Neural crest cell (in vitro differentiated cells): ENCODE measurements at regions not wholly inside any gene's neighbourhood (a gene's known extent, or its start where the extent isn't known, plus 50 kb on each side); places are given as distances from the start of the nearest gene placed in this dataset.
"Not testable (repeated sequence)": the region's sequence is repeated elsewhere in the genome, so short reads cannot be mapped to it uniquely, and the experiment has no call there.

Experiments
- DNase-seq: peaks from one replicate; pipeline ENCODE4 v3.0.0; 2021; ENCODE audit warnings: low read depth, mixed read lengths, low spot score
- H3K27ac Mint-ChIP-seq: one replicate; pipeline ENCODE4 v1.8.0; 2021; ENCODE audit warnings: mild to moderate bottlenecking, mixed read lengths; ENCODE audit not compliant: unreplicated experiment
- H3K27me3 Mint-ChIP-seq: 2 replicates; pipeline ENCODE4 v1.8.0; 2021; ENCODE audit warnings: low read depth, mild to moderate bottlenecking, mixed read lengths
- H3K36me3 Mint-ChIP-seq: 2 replicates; pipeline ENCODE4 v1.8.0; 2021; ENCODE audit warnings: low read depth, mild to moderate bottlenecking, mixed read lengths
- H3K4me1 Mint-ChIP-seq: 2 replicates; pipeline ENCODE4 v1.8.0; 2021; ENCODE audit warnings: mixed read lengths
- H3K4me3 Mint-ChIP-seq: one replicate; pipeline ENCODE4 v1.8.0; 2021; ENCODE audit warnings: mild to moderate bottlenecking, mixed read lengths
- H3K9me3 Mint-ChIP-seq: 2 replicates; pipeline ENCODE4 v1.8.0; 2021; ENCODE audit warnings: mixed read lengths
- CTCF ChIP-seq: fragments of 200-600 bp; sonication (generic); conservative IDR thresholded peaks from 2 replicates; pipeline ENCODE4 v1.5.0; 2021; ENCODE audit warnings: antibody characterized with exemption, mild to moderate bottlenecking

- no peak for DNase-seq
- Mint-ChIP-seq H3K4me3 (no peak overlapping the region), H3K27ac (no peak overlapping the region), H3K27me3 (peaks cover 13% of the 10 kb centered on the region), H3K4me1 (peaks cover 7% of the 10 kb centered on the region), H3K9me3 (no peaks in the 10 kb centered on the region), H3K36me3 (no peaks in the 10 kb centered on the region)
- TF ChIP-seq CTCF, result no peak
Measured at GRCh38 chr1:29921741-29922140, 685.4 kb downstream of the PTPRU start.

- no peak for DNase-seq
- Mint-ChIP-seq H3K4me1 (peaks cover 2% of the 10 kb centered on the region), H3K4me3 (no peak overlapping the region), H3K27ac (no peak overlapping the region), H3K9me3 (no peaks in the 10 kb centered on the region), H3K27me3 (peaks cover 13% of the 10 kb centered on the region), H3K36me3 (no peaks in the 10 kb centered on the region)
- TF ChIP-seq CTCF, result no peak
Measured at GRCh38 chr1:29920784-29921183, 684.5 kb downstream of the PTPRU start.

GRCh38 chr1:29920316-29920715 is 684.0 kb downstream of the PTPRU start:
- no peak for DNase-seq
- Mint-ChIP-seq H3K27ac (no peak overlapping the region), H3K4me3 (no peak overlapping the region), H3K4me1 (no peaks in the 10 kb centered on the region), H3K36me3 (no peaks in the 10 kb centered on the region), H3K27me3 (peaks cover 14% of the 10 kb centered on the region), H3K9me3 (no peaks in the 10 kb centered on the region)
- no peak for TF ChIP-seq CTCF

DNA sequence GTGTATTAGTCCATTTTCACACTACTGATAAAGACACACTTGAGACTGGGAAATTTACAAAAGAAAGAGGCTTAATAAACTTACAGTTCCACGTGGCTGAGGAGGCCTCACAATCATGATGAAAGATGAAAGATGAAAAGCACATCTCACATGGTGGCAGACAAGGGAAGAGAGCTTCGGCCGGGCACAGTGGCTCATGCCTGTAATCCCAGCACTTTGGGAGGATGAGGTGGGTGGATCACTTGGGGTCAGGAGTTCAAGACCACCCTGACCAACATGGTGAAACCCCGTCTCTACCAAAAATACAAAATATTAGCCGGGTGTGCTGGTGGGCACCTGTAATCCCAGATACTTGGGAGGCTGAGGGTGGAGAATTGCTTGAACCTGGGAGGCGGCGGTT is 682.7 kb downstream of the PTPRU start:
- not testable (repeated sequence) for H3K9me3 Mint-ChIP-seq, H3K4me3 Mint-ChIP-seq

GRCh38 chr1:29916656-29917369 is 680.5 kb downstream of the PTPRU start:
- Mint-ChIP-seq H3K27me3 (peaks cover 14% of the 10 kb centered on the region), H3K4me1 (no peaks in the 10 kb centered on the region), H3K27ac (no peak overlapping the region), H3K9me3 (no peaks in the 10 kb centered on the region), H3K4me3 (no peak overlapping the region), H3K36me3 (no peaks in the 10 kb centered on the region)
- TF ChIP-seq CTCF, result no peak
- DNase-seq, result no peak

More for the DNA sequence above, 682.7 kb downstream of the PTPRU start:
- H3K27ac Mint-ChIP-seq, H3K4me1 Mint-ChIP-seq, DNase-seq, H3K36me3 Mint-ChIP-seq: not testable (repeated sequence)
- peaks cover 16% of the 10 kb centered on the region for H3K27me3 Mint-ChIP-seq

GRCh38 chr1:29914936-29915335 is 678.6 kb downstream of the PTPRU start:
- no peaks in the 10 kb centered on the region for H3K9me3 Mint-ChIP-seq
- no peak for DNase-seq
- H3K27me3 Mint-ChIP-seq, result peaks cover 14% of the 10 kb centered on the region
- H3K27ac Mint-ChIP-seq, result no peak overlapping the region
- TF ChIP-seq CTCF, result no peak
- H3K4me1 Mint-ChIP-seq, result no peaks in the 10 kb centered on the region
- H3K4me3 Mint-ChIP-seq, result no peak overlapping the region
- H3K36me3 Mint-ChIP-seq, result no peaks in the 10 kb centered on the region
